CD4-positive, alpha-beta T cell (primary cell): ENCODE measurements at regions not wholly inside any gene's neighbourhood (a gene's known extent, or its start where the extent isn't known, plus 50 kb on each side); places are given as distances from the start of the nearest gene placed in this dataset.

Source experiments
- ATAC-seq: fragments of 200-7000 bp; cut with Tn5 transposase; one replicate; pipeline ENCODE4 v1.10.0; 2022; ENCODE audit warnings: mild to moderate bottlenecking; ENCODE audit not compliant: poor library complexity
- CTCF ChIA-PET: fragments of 350-600 bp; sonication (Branson Sonifier 250); formaldehyde crosslinking; loops from one replicate; lab custom pipeline; 2021; ENCODE audit warnings: antibody characterized with exemption, inconsistent platforms; lab: Charles Lee
- POLR2A ChIA-PET: fragments of 350-600 bp; sonication (Branson Sonifier 250); formaldehyde crosslinking; loops from one replicate; lab custom pipeline; 2021; ENCODE audit warnings: antibody characterized with exemption, inconsistent platforms; lab: Charles Lee
- DNase-seq, 14 experiments: peaks; one replicate each; pipeline ENCODE4 v3.0.0-alpha.2; 2013 to 2020; ENCODE audit warnings: mixed read lengths in 2 of 14
- H3K27ac ChIP-seq, 2 donors: one replicate each; pipeline versions ENCODE4 v1.5.1 to v1.7.0; 2013; ENCODE audit warnings: low read length in 2 of 2, low read depth in 1 of 2, mild to moderate bottlenecking in 1 of 2
- H3K27me3 ChIP-seq, 2 experiments: 1 replicate in 1 of 2; 2 replicates in 1 of 2; pipeline versions ENCODE4 v1.6.1 to v1.7.0; 2013; ENCODE audit warnings: low read length in 2 of 2, control low read depth in 1 of 2, mild to moderate bottlenecking in 1 of 2, moderate library complexity in 1 of 2; ENCODE audit not compliant: insufficient read depth in 2 of 2, control insufficient read depth in 1 of 2
- H3K36me3 ChIP-seq: one replicate; pipeline ENCODE4 v1.6.1; 2013; ENCODE audit warnings: low read length, control low read depth; ENCODE audit not compliant: insufficient read depth
- H3K4me1 ChIP-seq: one replicate; pipeline ENCODE4 v1.6.1; 2013; ENCODE audit warnings: low read length, control low read depth; ENCODE audit not compliant: insufficient read depth
- H3K4me3 ChIP-seq: one replicate; pipeline ENCODE4 v1.5.1; 2013; ENCODE audit warnings: mild to moderate bottlenecking, low read length, moderate library complexity
- H3K9me3 ChIP-seq, 2 experiments: 1 replicate in 1 of 2; 2 replicates in 1 of 2; pipeline versions ENCODE4 v1.6.1 to v1.7.0; 2013; ENCODE audit warnings: low read length in 2 of 2, mild to moderate bottlenecking in 2 of 2, control low read depth in 1 of 2, moderate library complexity in 1 of 2; ENCODE audit not compliant: control insufficient read depth in 1 of 2, insufficient read depth in 1 of 2
- H3K27ac Mint-ChIP-seq: one replicate; pipeline ENCODE4 v1.8.0; 2020; ENCODE audit warnings: mixed read lengths
- H3K27me3 Mint-ChIP-seq: one replicate; pipeline ENCODE4 v1.8.0; 2021; ENCODE audit warnings: mixed read lengths
- H3K36me3 Mint-ChIP-seq: one replicate; pipeline ENCODE4 v1.8.0; 2021; ENCODE audit warnings: low read depth, mixed read lengths
- H3K4me1 Mint-ChIP-seq: one replicate; pipeline ENCODE4 v1.8.0; 2021; ENCODE audit warnings: low read depth, mixed read lengths
- H3K4me3 Mint-ChIP-seq: one replicate; pipeline ENCODE4 v1.8.0; 2020; ENCODE audit warnings: mild to moderate bottlenecking, mixed read lengths
- H3K9me3 Mint-ChIP-seq: one replicate; pipeline ENCODE4 v1.8.0; 2020; ENCODE audit warnings: mixed read lengths
- CTCF ChIP-seq: fragments of 200-600 bp; IDR thresholded peaks from one replicate; pipeline ENCODE4 v1.8.0; 2022; ENCODE audit warnings: antibody characterized with exemption, mild to moderate bottlenecking
- intact Hi-C, 2 experiments: fragments of 100-400 bp; cut with DNase I in 1 of 2; cut with micrococcal nuclease in 1 of 2; formaldehyde crosslinking; loops; one replicate each; pipeline versions ENCODE4 v1.15.1 to v1.9.0; 2023 to 2025; cut with DNase I, micrococcal nuclease

GRCh38 chr10:91126471-91126870 is 94.0 kb upstream of the PCGF5 start:
- no peaks in the 10 kb centered on the region for H3K4me1 ChIP-seq
- no peak overlapping the region for H3K4me3 ChIP-seq
- DNase-seq: no peak
- H3K27ac ChIP-seq: no peak overlapping the region
- no peaks in the 10 kb centered on the region for H3K9me3 ChIP-seq
- Mint-ChIP-seq H3K9me3 (no peaks in the 10 kb centered on the region), H3K27me3 (peaks cover 6% of the 10 kb centered on the region), H3K4me1 (no peaks in the 10 kb centered on the region), H3K27ac (no peak overlapping the region), H3K4me3 (no peak overlapping the region), H3K36me3 (no peaks in the 10 kb centered on the region)
- no peaks in the 10 kb centered on the region for H3K27me3 ChIP-seq
- ATAC-seq: no peak
- TF ChIP-seq CTCF: no peak
- POLR2A ChIA-PET: no interaction called here
- H3K36me3 ChIP-seq: no peaks in the 10 kb centered on the region
- intact Hi-C loops: no loop called here
- CTCF ChIA-PET: no interaction called here

DNA sequence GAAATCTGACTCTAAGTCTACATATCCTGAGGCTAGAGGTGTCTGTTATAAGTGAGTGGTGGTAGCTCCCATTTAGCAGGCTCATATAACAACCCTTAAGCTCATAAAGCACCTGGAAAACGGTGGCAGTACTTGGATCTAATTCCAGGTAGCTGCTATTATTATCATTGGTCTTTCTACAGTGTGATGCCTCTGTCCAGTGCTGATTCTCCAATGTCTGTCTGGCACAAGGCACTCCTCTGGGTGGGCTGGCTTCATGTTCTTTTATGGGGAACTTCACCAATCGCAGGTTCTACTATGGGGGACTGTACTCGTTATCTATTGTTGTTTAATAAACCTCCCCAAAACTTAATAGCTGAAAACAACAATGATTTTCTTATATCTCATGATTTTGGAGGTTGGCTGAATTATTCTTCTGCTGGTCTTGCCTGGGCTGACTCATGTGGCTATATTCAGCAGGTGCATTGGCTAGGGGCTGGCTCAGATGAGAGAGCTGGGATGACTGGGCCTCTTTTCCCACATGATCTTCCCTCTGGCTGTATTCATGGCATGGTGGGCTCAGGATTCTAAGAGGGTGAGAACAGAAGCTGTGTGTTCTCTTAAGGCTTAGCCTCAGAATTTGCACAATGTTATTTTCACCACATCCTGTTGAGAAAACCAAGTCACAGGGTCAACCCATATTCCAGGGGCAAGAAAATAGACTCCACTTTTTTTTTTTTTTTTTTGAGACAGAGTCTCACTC is 93.0 kb upstream of the PCGF5 start:
- no peaks in the 10 kb centered on the region for H3K27me3 ChIP-seq
- DNase-seq: no peak
- no peaks in the 10 kb centered on the region for H3K9me3 Mint-ChIP-seq
- H3K36me3 Mint-ChIP-seq: no peaks in the 10 kb centered on the region
- no peaks in the 10 kb centered on the region for H3K4me1 ChIP-seq
- no peaks in the 10 kb centered on the region for H3K36me3 ChIP-seq
- ChIA-PET CTCF (no interaction called here), POLR2A (interaction anchor here (1.0 kb wide), 1 partner anchor 35 kb away, joined by 3 read pairs; no protein-coding TSS in a partner anchor)
- H3K27ac ChIP-seq: no peak overlapping the region
- no peaks in the 10 kb centered on the region for H3K9me3 ChIP-seq
- H3K27ac Mint-ChIP-seq: no peak overlapping the region
- intact Hi-C loops: no loop called here
- H3K4me1 Mint-ChIP-seq: no peaks in the 10 kb centered on the region
- no peak overlapping the region for H3K4me3 Mint-ChIP-seq
- H3K4me3 ChIP-seq: no peak overlapping the region
- ATAC-seq: no peak
- peaks cover 6% of the 10 kb centered on the region for H3K27me3 Mint-ChIP-seq
- TF ChIP-seq CTCF: no peak

- POLR2A ChIA-PET: no interaction called here
- H3K36me3 ChIP-seq: no peaks in the 10 kb centered on the region
- DNase-seq (no peak), ATAC-seq (no peak)
- H3K27me3 Mint-ChIP-seq: no peaks in the 10 kb centered on the region
- CTCF ChIA-PET: no interaction called here
- no peaks in the 10 kb centered on the region for H3K9me3 ChIP-seq
- H3K27ac ChIP-seq: no peak overlapping the region
- TF ChIP-seq CTCF: no peak
- intact Hi-C loops: no loop called here
- no peaks in the 10 kb centered on the region for H3K4me1 Mint-ChIP-seq
- no peak overlapping the region for H3K4me3 ChIP-seq
- H3K4me3 Mint-ChIP-seq: no peak overlapping the region
- no peaks in the 10 kb centered on the region for H3K4me1 ChIP-seq
- no peaks in the 10 kb centered on the region for H3K27me3 ChIP-seq
- no peaks in the 10 kb centered on the region for H3K9me3 Mint-ChIP-seq
- H3K27ac Mint-ChIP-seq: no peak overlapping the region
- no peaks in the 10 kb centered on the region for H3K36me3 Mint-ChIP-seq
These were observed 85.3 kb upstream of the PCGF5 start for GRCh38 chr10:91135113-91135512.
